ENCODE measurements at regions not wholly inside any gene's neighbourhood (a gene's known extent, or its start where the extent isn't known, plus 50 kb on each side); places are given as distances from the start of the nearest gene placed in this dataset.

GRCh38 chr13:109881347-109881725 is 95.0 kb upstream of the IRS2 start:
- Mint-ChIP-seq H3K27me3 (ENCODE audit: unreplicated experiment) (no peaks in the 10 kb centered on the region), H3K4me1 (ENCODE audit: low read depth, unreplicated experiment) (no peaks in the 10 kb centered on the region), H3K4me3 (ENCODE audit: low read depth, unreplicated experiment) (no peak overlapping the region), H3K36me3 (ENCODE audit: insufficient read depth, unreplicated experiment) (no peaks in the 10 kb centered on the region), H3K27ac (ENCODE audit: unreplicated experiment) (no peak overlapping the region), H3K9me3 (ENCODE audit: low read depth, unreplicated experiment) (no peaks in the 10 kb centered on the region)
- DNase-seq = no peak
- no peak for TF ChIP-seq CTCF (IDR thresholded peaks at IDR 0.05; ENCODE audit: unreplicated experiment)
- no TSS peak for BruUV-seq (replicated peaks)
- CTCF ChIA-PET = no interaction called here
- intact Hi-C loops (cut with micrococcal nuclease; ENCODE audit: unreplicated experiment) = no loop called here

GRCh38 chr13:109880371-109881346 is 94.3 kb upstream of the IRS2 start:
- no peak overlapping the region for H3K27ac Mint-ChIP-seq (ENCODE audit: unreplicated experiment)
- BruUV-seq (replicated peaks) = no TSS peak
- intact Hi-C loops (cut with micrococcal nuclease; ENCODE audit: unreplicated experiment) = no loop called here
- CTCF ChIA-PET = no interaction called here
- no peaks in the 10 kb centered on the region for H3K27me3 Mint-ChIP-seq (ENCODE audit: unreplicated experiment)
- H3K4me3 Mint-ChIP-seq (ENCODE audit: low read depth, unreplicated experiment) = no peak overlapping the region
- H3K9me3 Mint-ChIP-seq (ENCODE audit: low read depth, unreplicated experiment) = no peaks in the 10 kb centered on the region
- TF ChIP-seq CTCF (IDR thresholded peaks at IDR 0.05; ENCODE audit: unreplicated experiment) = no peak
- no peaks in the 10 kb centered on the region for H3K4me1 Mint-ChIP-seq (ENCODE audit: low read depth, unreplicated experiment)
- no peaks in the 10 kb centered on the region for H3K36me3 Mint-ChIP-seq (ENCODE audit: insufficient read depth, unreplicated experiment)
- no peak for DNase-seq

- intact Hi-C loops (cut with micrococcal nuclease; ENCODE audit: unreplicated experiment) = no loop called here
- Mint-ChIP-seq H3K4me1 (ENCODE audit: low read depth, unreplicated experiment) (peaks cover 10% of the 10 kb centered on the region), H3K4me3 (ENCODE audit: low read depth, unreplicated experiment) (no peak overlapping the region), H3K27ac (ENCODE audit: unreplicated experiment) (no peak overlapping the region), H3K9me3 (ENCODE audit: low read depth, unreplicated experiment) (no peaks in the 10 kb centered on the region), H3K36me3 (ENCODE audit: insufficient read depth, unreplicated experiment) (no peaks in the 10 kb centered on the region), H3K27me3 (ENCODE audit: unreplicated experiment) (no peaks in the 10 kb centered on the region)
- TF ChIP-seq CTCF (IDR thresholded peaks at IDR 0.05; ENCODE audit: unreplicated experiment) = no peak
- DNase-seq = no peak
- CTCF ChIA-PET = no interaction called here
- no TSS peak for BruUV-seq (replicated peaks)
Observed at GRCh38 chr13:109879338-109879737, 93.0 kb upstream of the IRS2 start.

- intact Hi-C loops (cut with micrococcal nuclease; ENCODE audit: unreplicated experiment) = no loop called here
- Mint-ChIP-seq H3K27ac (ENCODE audit: unreplicated experiment) (no peak overlapping the region), H3K36me3 (ENCODE audit: insufficient read depth, unreplicated experiment) (no peaks in the 10 kb centered on the region), H3K4me3 (ENCODE audit: low read depth, unreplicated experiment) (no peak overlapping the region), H3K9me3 (ENCODE audit: low read depth, unreplicated experiment) (no peaks in the 10 kb centered on the region), H3K4me1 (ENCODE audit: low read depth, unreplicated experiment) (peaks cover 18% of the 10 kb centered on the region), H3K27me3 (ENCODE audit: unreplicated experiment) (no peaks in the 10 kb centered on the region)
- no TSS peak for BruUV-seq (replicated peaks)
- DNase-seq = no peak
- CTCF ChIA-PET = no interaction called here
- no peak for TF ChIP-seq CTCF (IDR thresholded peaks at IDR 0.05; ENCODE audit: unreplicated experiment)
Observed at GRCh38 chr13:109877809-109878208, 91.4 kb upstream of the IRS2 start.

All from Calu3 (cell line).